ENCODE measurements at regions not wholly inside any gene's neighbourhood (a gene's known extent, or its start where the extent isn't known, plus 50 kb on each side); places are given as distances from the start of the nearest gene placed in this dataset.
"Not testable (repeated sequence)": the region's sequence is repeated elsewhere in the genome, so short reads cannot be mapped to it uniquely, and the experiment has no call there.

DNA sequence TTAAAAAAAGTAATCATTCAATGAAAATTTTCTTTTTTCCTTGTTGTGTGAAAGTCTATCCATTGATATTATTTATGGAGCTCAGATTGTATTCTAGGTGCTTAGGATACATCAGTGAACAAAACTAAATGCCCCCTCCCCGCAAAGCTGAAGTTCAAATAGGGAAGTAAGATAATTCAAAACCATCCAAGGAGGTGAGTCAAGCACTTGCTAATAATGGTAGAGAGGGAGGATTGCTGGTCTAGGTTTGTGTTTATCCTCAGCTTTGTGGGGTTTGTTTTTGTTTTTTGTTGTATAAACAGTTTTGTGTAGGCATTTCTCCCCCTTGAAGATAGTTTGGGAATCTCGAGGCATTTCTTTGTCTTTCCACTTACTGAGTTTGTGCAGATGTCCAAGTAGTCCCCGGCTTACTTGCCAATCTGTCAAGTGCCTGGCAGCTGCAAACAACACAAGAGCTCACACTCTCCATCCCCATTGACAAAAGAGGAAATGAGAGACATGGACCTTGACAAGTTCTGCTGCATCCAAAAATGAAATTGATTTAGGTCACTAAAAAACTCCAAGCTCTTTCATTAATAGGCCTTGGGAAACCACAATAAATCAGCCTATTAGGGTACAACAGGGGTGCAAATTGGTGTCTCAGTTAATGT, 575.8 kb upstream of the TBL1XR1 start:
- no peaks in the 10 kb centered on the region for H3K27me3 Mint-ChIP-seq
- H3K36me3 Mint-ChIP-seq, result no peaks in the 10 kb centered on the region
- peak overlapping the region in 1 of 3 donors; percentile 51 for H3K27ac Mint-ChIP-seq
- no peak overlapping the region for H3K4me3 Mint-ChIP-seq
- peaks cover 9 to 14% (median 13%) of the 10 kb centered on the region in 3 donors for H3K4me1 Mint-ChIP-seq
- H3K9me3 Mint-ChIP-seq, result peaks cover under 1 to 13% (median 2%) of the 10 kb centered on the region in 3 donors

DNA sequence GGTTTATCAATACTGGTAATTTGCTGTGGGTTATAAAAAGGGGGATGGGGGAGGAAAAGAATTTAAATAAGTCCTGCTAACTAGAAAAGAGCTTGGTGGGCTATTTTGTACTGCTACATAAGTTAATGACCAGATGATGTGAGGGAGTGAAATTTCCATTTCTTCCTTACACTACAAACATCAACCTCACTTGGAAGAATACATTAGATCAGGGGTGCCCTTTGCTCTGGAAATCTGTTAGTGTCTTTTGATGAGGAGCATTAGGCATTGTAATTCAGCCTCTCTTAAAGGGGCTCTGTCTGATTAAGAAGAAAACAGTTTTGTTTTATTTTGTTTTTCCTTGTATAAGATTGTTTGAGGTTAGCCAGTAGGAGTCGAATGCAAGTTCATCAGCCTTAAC, 576.4 kb upstream of the TBL1XR1 start:
- Mint-ChIP-seq H3K4me3 (no peak overlapping the region), H3K27me3 (no peaks in the 10 kb centered on the region), H3K27ac (no peak overlapping the region), H3K36me3 (no peaks in the 10 kb centered on the region), H3K4me1 (peaks cover 12 to 19% (median 18%) of the 10 kb centered on the region in 3 donors), H3K9me3 (peaks cover 0 to 11% (median 2%) of the 10 kb centered on the region in 3 donors)

DNA sequence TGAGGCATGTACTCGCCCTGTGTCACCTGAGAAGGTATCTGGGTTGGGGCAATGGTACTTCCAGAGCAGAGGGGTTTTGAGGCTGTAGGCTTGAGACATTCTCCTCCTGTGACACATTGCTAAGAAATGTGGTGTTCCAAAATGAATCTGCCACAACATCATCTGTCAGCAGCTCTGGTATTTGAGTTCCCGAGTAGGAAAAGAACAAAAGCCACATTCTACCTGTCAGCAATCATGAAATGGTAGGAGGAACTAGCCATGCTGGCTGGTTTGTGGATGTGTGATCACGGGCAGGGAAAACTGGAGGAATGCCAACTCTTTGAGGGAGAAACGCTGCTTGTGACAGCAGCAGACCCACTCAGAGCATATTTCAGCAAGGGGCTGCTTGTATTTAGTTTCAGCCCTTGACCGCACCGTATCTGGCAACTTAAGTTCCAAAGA, 579.4 kb upstream of the TBL1XR1 start:
- H3K27ac Mint-ChIP-seq, result no peak overlapping the region
- no peaks in the 10 kb centered on the region for H3K9me3 Mint-ChIP-seq
- no peaks in the 10 kb centered on the region for H3K27me3 Mint-ChIP-seq
- H3K4me3 Mint-ChIP-seq, result no peak overlapping the region
- H3K4me1 Mint-ChIP-seq, result peaks cover 12 to 21% (median 21%) of the 10 kb centered on the region in 3 donors
- H3K36me3 Mint-ChIP-seq, result no peaks in the 10 kb centered on the region

DNA sequence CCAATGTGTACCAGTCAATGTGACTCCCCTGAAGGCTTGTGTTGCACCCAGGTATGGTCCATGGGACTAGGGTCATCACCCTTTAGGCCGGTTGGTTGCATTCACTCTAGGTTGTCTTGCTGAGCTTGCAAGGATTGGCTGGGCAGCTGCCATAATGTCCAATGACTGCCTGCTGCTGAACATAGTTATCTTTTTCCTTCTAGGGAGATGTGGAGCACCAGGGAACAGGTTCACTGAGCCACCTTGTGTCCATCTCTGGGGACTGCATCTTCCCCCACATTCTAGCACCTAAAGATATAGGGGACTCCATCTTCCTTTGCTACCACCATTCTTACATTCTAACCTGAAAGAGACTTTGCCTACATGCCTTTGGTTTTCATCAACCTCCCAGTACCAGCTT, 580.4 kb upstream of the TBL1XR1 start:
- H3K36me3 Mint-ChIP-seq, result no peaks in the 10 kb centered on the region
- no peaks in the 10 kb centered on the region for H3K27me3 Mint-ChIP-seq
- no peaks in the 10 kb centered on the region for H3K9me3 Mint-ChIP-seq
- peaks cover 12 to 21% (median 20%) of the 10 kb centered on the region in 3 donors for H3K4me1 Mint-ChIP-seq
- no peak overlapping the region for H3K27ac Mint-ChIP-seq
- peak overlapping the region in 1 of 4 donors; percentile 18 for H3K4me3 Mint-ChIP-seq

DNA sequence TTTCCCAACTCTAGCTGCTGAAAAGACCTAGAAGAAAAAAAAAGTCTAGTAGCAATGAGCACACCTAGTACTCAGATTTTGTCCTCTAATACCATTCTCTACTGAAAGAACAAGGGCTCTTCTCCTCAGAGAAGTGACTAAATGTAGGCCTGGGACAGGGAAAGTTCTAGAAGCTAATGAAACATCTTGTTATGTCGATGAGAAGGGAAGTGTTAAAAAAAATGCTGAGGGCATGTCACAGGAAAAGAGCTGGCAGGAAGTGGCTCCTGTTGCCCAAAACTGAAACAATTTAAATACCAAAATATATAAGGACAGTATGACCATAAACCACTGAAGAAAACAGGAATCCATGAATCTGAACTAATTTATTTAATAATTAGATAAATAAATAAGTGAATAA, 581.4 kb upstream of the TBL1XR1 start:
- Mint-ChIP-seq H3K27me3 (no peaks in the 10 kb centered on the region), H3K36me3 (no peaks in the 10 kb centered on the region), H3K27ac (no peak overlapping the region), H3K4me1 (peaks cover 3 to 13% (median 10%) of the 10 kb centered on the region in 3 donors), H3K9me3 (no peaks in the 10 kb centered on the region), H3K4me3 (peak overlapping the region in 2 of 4 donors; percentile 2 to 39)

DNA sequence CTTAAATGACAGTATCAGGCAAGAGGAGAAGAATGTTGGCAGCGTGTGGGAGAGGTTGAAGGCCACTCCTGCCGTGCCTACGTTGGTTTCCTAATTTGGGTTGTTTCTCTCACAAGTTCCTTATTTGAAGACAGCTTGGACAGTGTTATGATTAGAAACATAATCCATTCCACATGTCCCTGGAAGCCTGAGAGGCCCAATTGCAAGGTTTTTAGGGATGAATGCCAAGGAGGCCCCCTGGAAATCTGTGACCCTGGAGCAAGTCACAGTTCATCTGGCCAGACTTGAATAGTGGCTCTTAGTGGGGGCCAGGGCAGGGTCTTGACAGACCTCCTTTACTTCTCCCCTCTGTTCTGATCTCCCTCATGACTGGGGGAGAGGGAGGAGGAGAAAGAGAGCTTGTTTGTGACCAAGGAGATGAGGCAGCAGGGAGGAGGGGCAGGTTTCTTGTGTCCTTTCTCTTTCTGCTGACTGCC, 584.4 kb upstream of the TBL1XR1 start:
- H3K4me1 Mint-ChIP-seq, result peaks cover 3 to 11% (median 10%) of the 10 kb centered on the region in 3 donors
- no peaks in the 10 kb centered on the region for H3K27me3 Mint-ChIP-seq

DNA sequence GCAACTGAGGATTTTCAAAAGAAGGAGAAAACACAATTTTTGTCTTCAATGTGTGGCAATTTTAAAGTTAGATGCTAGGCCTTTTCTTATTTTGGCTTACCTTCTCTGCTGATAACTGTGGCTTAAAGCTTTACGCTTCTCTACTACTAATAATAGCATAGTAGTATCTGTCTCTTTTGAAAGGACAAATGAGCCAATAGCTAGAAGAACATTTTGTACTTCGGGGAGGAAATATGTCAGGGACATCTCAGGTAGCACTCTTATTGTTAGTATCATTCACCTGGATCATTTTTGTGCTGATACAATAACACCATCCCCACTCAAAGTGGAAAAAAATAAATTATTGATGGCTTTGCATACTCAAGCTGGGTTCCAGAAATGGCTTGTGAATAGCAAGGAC, 586.1 kb upstream of the TBL1XR1 start:
- H3K36me3 Mint-ChIP-seq, result no peaks in the 10 kb centered on the region
- H3K27me3 Mint-ChIP-seq, result no peaks in the 10 kb centered on the region
- H3K27ac Mint-ChIP-seq, result no peak overlapping the region
- no peak overlapping the region for H3K4me3 Mint-ChIP-seq
- H3K4me1 Mint-ChIP-seq, result peaks cover 3 to 7% (median 6%) of the 10 kb centered on the region in 3 donors
- H3K9me3 Mint-ChIP-seq, result no peaks in the 10 kb centered on the region

More for the DNA sequence above, 584.4 kb upstream of the TBL1XR1 start:
- Mint-ChIP-seq H3K36me3 (no peaks in the 10 kb centered on the region), H3K4me3 (no peak overlapping the region), H3K27ac (no peak overlapping the region), H3K9me3 (no peaks in the 10 kb centered on the region)

DNA sequence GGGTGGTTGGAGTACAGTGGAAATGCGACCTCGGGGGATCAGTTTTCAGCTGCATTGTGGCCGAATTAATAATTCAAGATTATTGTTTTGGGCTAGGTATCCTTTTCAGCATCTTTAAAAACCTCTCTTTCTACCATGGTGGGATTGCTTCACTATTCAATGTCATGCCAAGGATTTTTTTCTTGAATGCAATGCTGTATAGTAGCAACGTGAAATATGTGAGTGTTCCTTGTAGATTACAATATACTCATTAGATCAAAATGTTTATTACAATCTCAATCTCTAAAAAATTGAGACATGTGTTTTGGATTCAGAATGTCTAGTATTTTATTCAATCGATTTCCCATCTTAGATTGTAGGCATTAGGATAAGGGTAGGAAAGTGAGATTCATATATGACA, 586.5 kb upstream of the TBL1XR1 start:
- no peaks in the 10 kb centered on the region for H3K27me3 Mint-ChIP-seq
- no peak overlapping the region for H3K4me3 Mint-ChIP-seq
- no peaks in the 10 kb centered on the region for H3K9me3 Mint-ChIP-seq
- no peaks in the 10 kb centered on the region for H3K36me3 Mint-ChIP-seq
- H3K27ac Mint-ChIP-seq, result no peak overlapping the region
- H3K4me1 Mint-ChIP-seq, result peaks cover 0 to 2% (median 2%) of the 10 kb centered on the region in 3 donors

DNA sequence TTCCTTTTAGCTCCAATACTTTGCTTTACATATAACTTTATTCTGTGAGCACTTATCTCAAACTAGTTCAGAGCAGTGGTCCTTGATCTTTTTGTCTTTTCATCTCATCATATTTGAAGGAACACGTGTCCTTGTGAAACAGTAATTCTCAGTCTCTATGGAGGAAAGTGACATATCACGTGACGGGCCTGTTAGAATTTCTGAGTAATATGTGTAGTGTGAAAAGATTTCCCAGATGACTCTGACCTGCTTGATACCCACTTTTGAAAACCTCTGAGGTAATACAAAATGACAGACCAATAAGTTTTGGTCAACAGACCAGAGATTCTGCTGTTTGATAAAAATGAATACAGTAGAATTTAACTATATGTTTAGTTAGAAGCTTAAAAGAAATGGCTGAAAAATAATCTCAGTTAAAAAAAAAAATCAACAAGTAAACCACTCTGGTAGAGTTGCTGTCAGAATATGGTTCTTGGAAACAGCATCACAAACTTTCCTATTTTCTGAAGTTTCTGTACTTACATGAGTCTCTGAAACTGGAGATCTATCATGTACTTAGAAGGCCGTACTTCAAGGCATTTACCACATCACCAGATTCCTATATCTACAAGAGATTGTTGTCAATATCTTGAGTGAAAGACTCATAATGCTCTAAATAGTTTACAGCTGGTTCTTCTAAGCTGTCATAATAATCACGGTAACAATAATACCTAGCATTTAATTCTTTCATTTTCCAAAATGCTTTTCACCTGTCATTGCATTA, 590.2 kb upstream of the TBL1XR1 start:
- no peaks in the 10 kb centered on the region for H3K36me3 Mint-ChIP-seq
- no peak overlapping the region for H3K27ac Mint-ChIP-seq
- H3K4me3 Mint-ChIP-seq, result no peak overlapping the region
- no peaks in the 10 kb centered on the region for H3K4me1 Mint-ChIP-seq
- no peaks in the 10 kb centered on the region for H3K9me3 Mint-ChIP-seq
- H3K27me3 Mint-ChIP-seq, result no peaks in the 10 kb centered on the region

DNA sequence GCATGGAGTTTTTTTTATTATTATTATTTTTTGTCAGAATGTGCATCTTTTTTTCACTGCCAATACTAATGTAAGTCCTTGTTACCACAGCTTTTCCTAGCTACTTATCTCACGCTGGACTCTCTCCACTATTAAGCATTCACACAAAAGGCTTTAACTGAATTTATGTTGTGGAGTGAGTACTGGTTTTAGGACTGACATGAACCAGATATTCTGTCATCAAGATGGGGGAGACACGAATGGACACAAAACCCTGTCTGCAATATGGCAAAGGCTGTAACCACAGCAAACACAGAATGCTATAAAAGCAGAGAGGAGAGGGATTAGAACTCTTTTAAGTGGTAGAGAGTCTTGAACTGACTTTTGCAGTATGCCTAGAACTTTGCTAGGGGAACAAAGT, 592.2 kb upstream of the TBL1XR1 start:
- H3K27ac Mint-ChIP-seq, result no peak overlapping the region
- no peaks in the 10 kb centered on the region for H3K36me3 Mint-ChIP-seq
- no peak overlapping the region for H3K4me3 Mint-ChIP-seq
- H3K4me1 Mint-ChIP-seq, result no peaks in the 10 kb centered on the region
- no peaks in the 10 kb centered on the region for H3K9me3 Mint-ChIP-seq
- H3K27me3 Mint-ChIP-seq, result no peaks in the 10 kb centered on the region

DNA sequence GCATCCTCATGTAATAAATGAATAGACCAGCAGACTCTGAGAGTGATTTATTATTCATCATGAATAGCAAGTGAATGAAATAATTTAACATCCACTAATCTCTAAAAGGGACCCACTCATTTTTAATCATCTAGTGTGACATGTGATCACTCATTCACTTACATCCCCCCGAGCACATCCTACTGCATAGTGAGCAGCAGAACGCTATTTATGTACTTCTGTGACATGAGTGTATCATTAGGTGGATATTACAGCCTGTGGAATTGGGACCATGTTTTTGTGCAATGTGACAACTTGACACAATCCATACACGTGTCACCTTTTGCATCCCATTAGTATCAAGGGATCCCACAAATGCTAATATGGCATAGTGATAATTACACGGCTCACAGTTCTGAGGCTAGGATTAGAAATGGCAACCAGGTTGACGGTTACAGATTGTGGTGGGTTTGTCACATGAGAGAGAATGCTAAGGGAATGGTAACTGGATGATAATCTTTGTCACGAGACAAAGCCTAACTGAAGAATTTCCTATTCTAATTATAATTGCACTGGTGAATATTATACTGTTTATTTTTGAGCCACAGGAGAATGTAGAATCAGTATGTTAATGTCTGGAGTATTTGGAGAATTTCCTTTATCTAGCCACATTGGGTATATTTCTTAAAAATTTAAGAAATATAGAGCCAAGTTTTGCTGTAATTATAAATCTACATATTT, 595.2 kb upstream of the TBL1XR1 start:
- Mint-ChIP-seq H3K9me3 (no peaks in the 10 kb centered on the region), H3K27ac (no peak overlapping the region), H3K36me3 (peaks cover 2% of the 10 kb centered on the region), H3K4me1 (peaks cover 0 to 2% (median 2%) of the 10 kb centered on the region in 3 donors), H3K4me3 (no peak overlapping the region), H3K27me3 (no peaks in the 10 kb centered on the region)

DNA sequence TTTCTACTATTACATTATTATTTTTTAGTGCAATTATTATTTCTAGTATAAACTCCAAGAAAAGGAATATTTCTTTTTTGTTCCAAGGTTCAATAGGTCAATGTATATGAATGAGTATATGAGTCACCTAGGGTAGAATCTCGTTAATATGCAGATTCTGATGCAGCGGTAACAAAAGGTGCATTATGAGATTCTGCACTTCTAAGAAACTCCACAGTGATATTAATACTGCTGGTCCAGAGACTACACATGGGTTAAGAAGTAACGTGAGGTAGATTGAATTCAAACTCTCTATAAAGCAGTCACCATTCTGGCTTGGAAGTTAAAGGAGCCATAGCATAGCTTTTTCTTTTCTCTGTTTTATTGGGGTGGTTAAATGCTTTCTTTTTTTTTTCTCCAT, 596.2 kb upstream of the TBL1XR1 start:
- Mint-ChIP-seq H3K36me3 (peaks cover 2% of the 10 kb centered on the region), H3K27me3 (no peaks in the 10 kb centered on the region), H3K4me3 (no peak overlapping the region), H3K9me3 (no peaks in the 10 kb centered on the region), H3K27ac (no peak overlapping the region), H3K4me1 (peaks cover 0 to 2% (median 2%) of the 10 kb centered on the region in 3 donors)

DNA sequence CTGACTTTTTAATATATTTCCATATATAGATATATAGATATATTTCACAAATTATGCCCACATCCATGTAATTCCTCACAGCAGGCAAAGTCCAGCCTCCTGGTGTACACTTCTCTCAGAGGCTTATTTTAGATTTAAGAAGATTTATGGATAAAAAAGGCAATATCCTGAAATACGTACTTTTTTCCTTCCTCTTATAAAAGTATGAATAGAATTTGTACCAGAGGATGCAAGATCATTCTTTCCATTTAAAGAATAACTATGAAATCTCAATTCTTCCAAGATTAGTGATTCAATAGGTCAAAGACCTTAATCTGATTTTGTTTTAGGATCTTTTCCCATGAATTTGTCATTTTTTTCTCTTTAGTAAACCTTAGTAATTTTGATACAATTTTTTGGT, 597.9 kb upstream of the TBL1XR1 start:
- no peak overlapping the region for H3K27ac Mint-ChIP-seq
- no peaks in the 10 kb centered on the region for H3K27me3 Mint-ChIP-seq
- H3K36me3 Mint-ChIP-seq, result peaks cover 2% of the 10 kb centered on the region
- H3K9me3 Mint-ChIP-seq, result no peaks in the 10 kb centered on the region
- no peak overlapping the region for H3K4me3 Mint-ChIP-seq
- H3K4me1 Mint-ChIP-seq, result peaks cover 0 to 2% (median 2%) of the 10 kb centered on the region in 3 donors

DNA sequence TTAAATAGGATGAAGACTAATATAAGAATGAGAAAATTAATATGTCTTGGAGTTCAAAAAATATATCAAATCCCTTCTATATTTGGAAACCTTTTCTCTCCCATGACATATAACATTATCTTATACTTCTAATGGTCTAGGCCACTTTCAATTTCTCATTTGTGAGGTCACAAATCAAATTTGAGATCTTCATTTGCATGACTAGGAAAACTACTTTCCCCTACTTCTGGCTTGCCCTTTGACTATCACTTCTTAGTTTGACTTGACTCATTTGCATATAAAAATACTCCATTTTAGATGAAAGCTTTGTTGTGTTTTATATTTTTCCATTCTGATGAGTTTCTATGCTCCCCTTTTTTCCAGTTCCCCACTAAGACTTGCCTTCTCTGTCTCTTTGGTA, 598.6 kb upstream of the TBL1XR1 start:
- no peak overlapping the region for H3K27ac Mint-ChIP-seq
- H3K4me3 Mint-ChIP-seq, result no peak overlapping the region
- H3K27me3 Mint-ChIP-seq, result peaks cover under 1% of the 10 kb centered on the region
- H3K9me3 Mint-ChIP-seq, result no peaks in the 10 kb centered on the region
- peaks cover 2% of the 10 kb centered on the region for H3K36me3 Mint-ChIP-seq
- H3K4me1 Mint-ChIP-seq, result peaks cover 0 to 2% (median 2%) of the 10 kb centered on the region in 3 donors

DNA sequence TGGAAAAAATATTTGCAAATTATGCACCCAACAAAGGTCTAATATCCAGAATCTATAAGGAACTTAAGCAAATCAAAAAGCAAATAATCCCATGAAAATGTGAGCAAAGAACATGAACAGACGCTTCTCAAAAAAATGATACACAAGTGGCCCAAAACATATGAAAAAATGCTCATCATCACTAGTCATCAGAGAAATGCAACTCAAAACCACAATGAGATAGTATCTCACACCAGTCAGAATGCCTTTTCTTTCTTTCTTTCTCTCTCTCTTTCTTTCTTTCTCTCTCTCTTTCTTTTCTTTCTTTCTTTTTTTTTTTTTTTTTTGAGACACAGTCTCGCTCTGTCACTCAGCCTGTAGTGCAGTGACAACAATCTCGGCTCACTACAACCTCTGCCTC, 602.9 kb upstream of the TBL1XR1 start:
- H3K36me3 Mint-ChIP-seq, H3K27me3 Mint-ChIP-seq, H3K4me3 Mint-ChIP-seq, H3K9me3 Mint-ChIP-seq, H3K27ac Mint-ChIP-seq, H3K4me1 Mint-ChIP-seq: not testable (repeated sequence)

Measured in IgD-negative memory B cell (primary cell).